ENCODE measurements at regions not wholly inside any gene's neighbourhood (a gene's known extent, or its start where the extent isn't known, plus 50 kb on each side); places are given as distances from the start of the nearest gene placed in this dataset.

DNA sequence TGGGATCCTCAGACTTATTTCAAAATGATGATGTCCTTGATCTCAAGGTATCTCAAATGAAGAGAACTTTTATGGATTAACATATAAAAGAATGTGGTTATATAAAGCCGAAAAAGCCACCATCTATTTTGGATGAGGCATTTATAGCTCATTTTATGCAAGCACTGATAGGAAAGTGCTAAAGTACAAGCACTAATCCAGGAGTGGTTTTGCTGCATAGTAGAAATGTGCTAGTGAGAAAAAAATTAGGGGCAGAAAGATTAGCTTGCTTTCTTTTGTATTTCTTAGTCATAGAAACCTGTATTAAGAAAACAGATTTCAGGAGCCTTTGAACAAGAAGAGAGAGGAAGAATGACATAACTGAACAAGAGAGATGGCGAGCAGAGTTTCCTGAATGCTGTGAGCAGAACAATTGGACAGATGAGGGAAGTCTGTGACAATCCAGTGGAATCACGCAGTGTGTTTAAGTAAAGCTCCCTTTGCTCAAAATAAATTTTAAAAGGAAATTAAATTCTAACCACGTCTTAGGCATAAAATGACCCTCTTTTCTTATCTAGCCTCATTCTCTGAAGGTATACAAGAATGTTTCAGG lies 238.2 kb upstream of the NOVA1 start:
- no peak overlapping the region for H3K27ac ChIP-seq (ENCODE audit: low read depth, low read length)
- FAIRE-seq (no peak), DNase-seq (ENCODE audit: low read depth) (no peak)
- H2AFZ ChIP-seq (ENCODE audit: low read depth, low read length) = no peak overlapping the region
- Mint-ChIP-seq H3K4me3 (ENCODE audit: unreplicated experiment) (no peak overlapping the region), H3K9me3 (ENCODE audit: unreplicated experiment) (no peaks in the 10 kb centered on the region), H3K36me3 (ENCODE audit: low read depth, unreplicated experiment) (no peaks in the 10 kb centered on the region), H3K27ac (ENCODE audit: unreplicated experiment) (no peak overlapping the region), H3K4me1 (ENCODE audit: low read depth, unreplicated experiment) (peaks cover 3% of the 10 kb centered on the region), H3K27me3 (ENCODE audit: low read depth, unreplicated experiment) (no peaks in the 10 kb centered on the region)
- TF ChIP-seq EZH2 (IDR thresholded peaks at IDR 0.05; ENCODE audit: insufficient read depth, low read length) = no peak
- TF ChIP-seq, protein P1, sequence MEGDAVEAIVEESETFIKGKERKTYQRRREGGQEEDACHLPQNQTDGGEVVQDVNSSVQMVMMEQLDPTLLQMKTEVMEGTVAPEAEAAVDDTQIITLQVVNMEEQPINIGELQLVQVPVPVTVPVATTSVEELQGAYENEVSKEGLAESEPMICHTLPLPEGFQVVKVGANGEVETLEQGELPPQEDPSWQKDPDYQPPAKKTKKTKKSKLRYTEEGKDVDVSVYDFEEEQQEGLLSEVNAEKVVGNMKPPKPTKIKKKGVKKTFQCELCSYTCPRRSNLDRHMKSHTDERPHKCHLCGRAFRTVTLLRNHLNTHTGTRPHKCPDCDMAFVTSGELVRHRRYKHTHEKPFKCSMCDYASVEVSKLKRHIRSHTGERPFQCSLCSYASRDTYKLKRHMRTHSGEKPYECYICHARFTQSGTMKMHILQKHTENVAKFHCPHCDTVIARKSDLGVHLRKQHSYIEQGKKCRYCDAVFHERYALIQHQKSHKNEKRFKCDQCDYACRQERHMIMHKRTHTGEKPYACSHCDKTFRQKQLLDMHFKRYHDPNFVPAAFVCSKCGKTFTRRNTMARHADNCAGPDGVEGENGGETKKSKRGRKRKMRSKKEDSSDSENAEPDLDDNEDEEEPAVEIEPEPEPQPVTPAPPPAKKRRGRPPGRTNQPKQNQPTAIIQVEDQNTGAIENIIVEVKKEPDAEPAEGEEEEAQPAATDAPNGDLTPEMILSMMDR (IDR thresholded peaks at IDR 0.05; ENCODE audit: insufficient read depth, low read depth, low read length) = no peak
- H3K27me3 ChIP-seq (ENCODE audit: insufficient read depth, low read length) = no peaks in the 10 kb centered on the region
- peaks cover 3% of the 10 kb centered on the region for H3K4me1 ChIP-seq (ENCODE audit: insufficient read depth, low read length)
- no peaks in the 10 kb centered on the region for H3K79me2 ChIP-seq (ENCODE audit: insufficient read depth, low read length)
- H3K4me3 ChIP-seq (ENCODE audit: insufficient read depth, low read depth, low read length) = no peak overlapping the region
- no peak overlapping the region for H3K9ac ChIP-seq (ENCODE audit: low read length)
- no peaks in the 10 kb centered on the region for H3K36me3 ChIP-seq (ENCODE audit: insufficient read depth, low read length)
- H3K4me2 ChIP-seq (ENCODE audit: low read length) = no peak overlapping the region
- H3K9me3 ChIP-seq (ENCODE audit: insufficient read depth, low read depth, low read length) = no peaks in the 10 kb centered on the region
- no peaks in the 10 kb centered on the region for H4K20me1 ChIP-seq (ENCODE audit: insufficient read depth, low read length)

DNA sequence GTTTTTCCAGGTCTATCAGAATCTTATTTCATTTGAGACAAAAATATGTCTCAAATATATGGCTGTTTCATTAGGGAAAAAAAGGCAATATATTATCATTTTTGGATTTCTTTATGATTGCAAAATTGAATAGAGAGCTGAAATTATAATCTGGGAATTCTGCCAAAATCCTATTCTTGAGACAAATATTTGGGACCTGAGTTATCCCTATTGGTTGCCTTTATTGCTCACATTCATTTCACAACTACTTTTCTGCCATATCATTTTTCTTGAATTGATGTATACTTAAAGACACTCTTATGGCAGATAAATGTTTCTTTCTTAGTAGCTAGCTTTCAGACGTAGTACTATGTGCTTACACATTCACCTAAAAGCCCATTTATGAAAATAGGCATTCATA lies 241.6 kb upstream of the NOVA1 start:
- Histone ChIP-seq H3K4me2 (ENCODE audit: low read length) (no peak overlapping the region), H3K4me3 (ENCODE audit: insufficient read depth, low read depth, low read length) (no peak overlapping the region), H4K20me1 (ENCODE audit: insufficient read depth, low read length) (no peaks in the 10 kb centered on the region), H3K79me2 (ENCODE audit: insufficient read depth, low read length) (no peaks in the 10 kb centered on the region), H3K36me3 (ENCODE audit: insufficient read depth, low read length) (no peaks in the 10 kb centered on the region), H3K27me3 (ENCODE audit: insufficient read depth, low read length) (no peaks in the 10 kb centered on the region), H3K27ac (ENCODE audit: low read depth, low read length) (no peak overlapping the region), H3K9me3 (ENCODE audit: insufficient read depth, low read depth, low read length) (no peaks in the 10 kb centered on the region), H3K4me1 (ENCODE audit: insufficient read depth, low read length) (peaks cover 18% of the 10 kb centered on the region), H2AFZ (ENCODE audit: low read depth, low read length) (no peak overlapping the region), H3K9ac (ENCODE audit: low read length) (no peak overlapping the region)
- no peaks in the 10 kb centered on the region for H3K27me3 Mint-ChIP-seq (ENCODE audit: low read depth, unreplicated experiment)
- H3K9me3 Mint-ChIP-seq (ENCODE audit: unreplicated experiment) = no peaks in the 10 kb centered on the region
- FAIRE-seq = no peak
- no peak overlapping the region for H3K4me3 Mint-ChIP-seq (ENCODE audit: unreplicated experiment)
- H3K4me1 Mint-ChIP-seq (ENCODE audit: low read depth, unreplicated experiment) = peaks cover 14% of the 10 kb centered on the region
- DNase-seq (ENCODE audit: low read depth) = no peak
- H3K36me3 Mint-ChIP-seq (ENCODE audit: low read depth, unreplicated experiment) = no peaks in the 10 kb centered on the region
- TF ChIP-seq, protein P1 (IDR thresholded peaks at IDR 0.05; ENCODE audit: insufficient read depth, low read depth, low read length) = no peak
- no peak for TF ChIP-seq EZH2 (IDR thresholded peaks at IDR 0.05; ENCODE audit: insufficient read depth, low read length)
- H3K27ac Mint-ChIP-seq (ENCODE audit: unreplicated experiment) = no peak overlapping the region

DNA sequence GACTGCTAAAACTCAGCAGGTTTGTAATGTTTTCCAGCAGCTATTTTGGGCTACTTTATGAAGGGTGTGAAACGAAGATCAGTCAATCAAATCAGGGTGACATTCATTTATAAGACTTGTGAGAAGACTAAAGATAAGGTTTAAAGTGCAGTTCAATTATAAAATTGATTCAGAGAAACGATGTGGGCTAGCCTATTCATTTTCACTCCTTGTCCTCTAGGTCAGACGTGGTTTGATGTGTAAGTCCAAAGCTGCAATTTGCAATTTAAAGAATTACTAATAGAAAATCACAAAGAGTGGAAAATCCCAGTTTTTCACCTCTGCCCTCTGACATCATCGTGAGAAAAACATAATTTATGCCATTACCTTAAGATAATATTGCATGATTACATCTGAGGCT lies 243.5 kb upstream of the NOVA1 start:
- Histone ChIP-seq H3K9ac (ENCODE audit: low read length) (peak overlapping the region; percentile 7), H3K36me3 (ENCODE audit: insufficient read depth, low read length) (no peaks in the 10 kb centered on the region), H3K79me2 (ENCODE audit: insufficient read depth, low read length) (no peaks in the 10 kb centered on the region), H3K4me3 (ENCODE audit: insufficient read depth, low read depth, low read length) (no peak overlapping the region), H3K27ac (ENCODE audit: low read depth, low read length) (peak overlapping the region; percentile 74), H3K4me1 (ENCODE audit: insufficient read depth, low read length) (peaks cover 18% of the 10 kb centered on the region), H4K20me1 (ENCODE audit: insufficient read depth, low read length) (no peaks in the 10 kb centered on the region), H2AFZ (ENCODE audit: low read depth, low read length) (no peak overlapping the region), H3K4me2 (ENCODE audit: low read length) (peak overlapping the region; percentile 32), H3K27me3 (ENCODE audit: insufficient read depth, low read length) (no peaks in the 10 kb centered on the region), H3K9me3 (ENCODE audit: insufficient read depth, low read depth, low read length) (no peaks in the 10 kb centered on the region)
- FAIRE-seq (no peak), DNase-seq (ENCODE audit: low read depth) (peak; percentile 17)
- no peaks in the 10 kb centered on the region for H3K9me3 Mint-ChIP-seq (ENCODE audit: unreplicated experiment)
- TF ChIP-seq, protein P1 (IDR thresholded peaks at IDR 0.05; ENCODE audit: insufficient read depth, low read depth, low read length) = no peak
- no peak for TF ChIP-seq EZH2 (IDR thresholded peaks at IDR 0.05; ENCODE audit: insufficient read depth, low read length)
- H3K4me3 Mint-ChIP-seq (ENCODE audit: unreplicated experiment) = no peak overlapping the region
- H3K4me1 Mint-ChIP-seq (ENCODE audit: low read depth, unreplicated experiment) = peaks cover 16% of the 10 kb centered on the region
- H3K27ac Mint-ChIP-seq (ENCODE audit: unreplicated experiment) = peak overlapping the region; percentile 93
- no peaks in the 10 kb centered on the region for H3K27me3 Mint-ChIP-seq (ENCODE audit: low read depth, unreplicated experiment)
- no peaks in the 10 kb centered on the region for H3K36me3 Mint-ChIP-seq (ENCODE audit: low read depth, unreplicated experiment)
